ENCODE measurements at regions not wholly inside any gene's neighbourhood (a gene's known extent, or its start where the extent isn't known, plus 50 kb on each side); places are given as distances from the start of the nearest gene placed in this dataset.

DNA sequence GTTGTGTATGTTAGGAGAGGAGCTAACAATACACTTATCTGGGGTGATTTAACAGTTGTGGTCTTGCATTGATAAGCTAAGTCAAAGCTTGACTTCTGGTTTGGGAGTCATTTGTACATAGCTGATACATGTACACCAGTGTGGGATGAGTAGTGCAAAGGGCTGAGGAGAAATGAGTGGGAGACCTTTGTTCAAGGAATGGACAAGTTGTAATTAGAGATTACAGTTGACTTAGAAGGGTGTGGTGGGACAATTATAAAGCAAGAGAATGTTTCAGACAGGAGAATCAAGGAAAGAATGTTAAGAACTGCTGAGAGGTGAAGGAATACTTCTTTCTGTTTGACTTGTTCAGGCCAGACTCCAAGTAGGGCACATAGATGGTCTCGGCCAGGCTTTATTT lies 209.7 kb upstream of the STEAP4 start:
- 81 to 96% (median 86%) methylated on average over 1 of the region's 1 CpG for WGBS, 3 donors
- H3K4me3 ChIP-seq: no peak overlapping the region
- no peaks in the 10 kb centered on the region for H3K36me3 ChIP-seq
- intact Hi-C loops (cut with DNase I): no loop called here
- no peak overlapping the region for H3K27ac ChIP-seq
- TF ChIP-seq, protein P1, sequence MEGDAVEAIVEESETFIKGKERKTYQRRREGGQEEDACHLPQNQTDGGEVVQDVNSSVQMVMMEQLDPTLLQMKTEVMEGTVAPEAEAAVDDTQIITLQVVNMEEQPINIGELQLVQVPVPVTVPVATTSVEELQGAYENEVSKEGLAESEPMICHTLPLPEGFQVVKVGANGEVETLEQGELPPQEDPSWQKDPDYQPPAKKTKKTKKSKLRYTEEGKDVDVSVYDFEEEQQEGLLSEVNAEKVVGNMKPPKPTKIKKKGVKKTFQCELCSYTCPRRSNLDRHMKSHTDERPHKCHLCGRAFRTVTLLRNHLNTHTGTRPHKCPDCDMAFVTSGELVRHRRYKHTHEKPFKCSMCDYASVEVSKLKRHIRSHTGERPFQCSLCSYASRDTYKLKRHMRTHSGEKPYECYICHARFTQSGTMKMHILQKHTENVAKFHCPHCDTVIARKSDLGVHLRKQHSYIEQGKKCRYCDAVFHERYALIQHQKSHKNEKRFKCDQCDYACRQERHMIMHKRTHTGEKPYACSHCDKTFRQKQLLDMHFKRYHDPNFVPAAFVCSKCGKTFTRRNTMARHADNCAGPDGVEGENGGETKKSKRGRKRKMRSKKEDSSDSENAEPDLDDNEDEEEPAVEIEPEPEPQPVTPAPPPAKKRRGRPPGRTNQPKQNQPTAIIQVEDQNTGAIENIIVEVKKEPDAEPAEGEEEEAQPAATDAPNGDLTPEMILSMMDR (IDR thresholded peaks at IDR 0.05): no peak
- TF ChIP-seq EP300 (IDR thresholded peaks at IDR 0.05) (no peak), POLR2A (IDR thresholded peaks at IDR 0.05) (no peak)
- no peaks in the 10 kb centered on the region for H3K27me3 ChIP-seq
- no peak for DNase-seq
- no peaks in the 10 kb centered on the region for H3K4me1 ChIP-seq (ENCODE audit: insufficient read depth)
- no peaks in the 10 kb centered on the region for H3K9me3 ChIP-seq

DNA sequence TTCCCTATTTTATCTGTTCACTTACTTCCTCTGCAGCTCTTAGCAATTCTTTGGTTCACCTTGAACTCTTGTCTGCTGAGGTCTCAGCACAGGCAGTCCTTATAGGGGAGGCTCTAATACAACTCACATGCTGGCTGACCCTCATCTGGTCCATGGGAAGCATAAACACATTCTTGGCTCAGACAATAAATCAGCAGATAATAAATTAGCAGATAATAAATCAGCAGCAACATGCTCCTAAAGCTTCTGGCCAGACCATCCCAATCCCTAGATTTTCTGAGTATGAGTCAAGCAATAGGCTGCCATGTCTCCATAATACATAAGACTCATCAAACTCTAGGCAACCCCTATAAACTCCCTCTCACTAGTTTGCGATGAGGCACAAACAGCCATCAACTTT lies 208.6 kb upstream of the STEAP4 start:
- Histone ChIP-seq H3K4me3 (no peak overlapping the region), H3K27me3 (no peaks in the 10 kb centered on the region), H3K27ac (no peak overlapping the region), H3K36me3 (no peaks in the 10 kb centered on the region), H3K4me1 (ENCODE audit: insufficient read depth) (no peaks in the 10 kb centered on the region), H3K9me3 (no peaks in the 10 kb centered on the region)
- 74 to 76% (median 74%) methylated on average over 1 of the region's 1 CpG for WGBS, 3 donors
- intact Hi-C loops (cut with DNase I): no loop called here
- TF ChIP-seq, protein P1 (IDR thresholded peaks at IDR 0.05): no peak
- TF ChIP-seq EP300 (IDR thresholded peaks at IDR 0.05) (no peak), POLR2A (IDR thresholded peaks at IDR 0.05) (no peak)
- no peak for DNase-seq

DNA sequence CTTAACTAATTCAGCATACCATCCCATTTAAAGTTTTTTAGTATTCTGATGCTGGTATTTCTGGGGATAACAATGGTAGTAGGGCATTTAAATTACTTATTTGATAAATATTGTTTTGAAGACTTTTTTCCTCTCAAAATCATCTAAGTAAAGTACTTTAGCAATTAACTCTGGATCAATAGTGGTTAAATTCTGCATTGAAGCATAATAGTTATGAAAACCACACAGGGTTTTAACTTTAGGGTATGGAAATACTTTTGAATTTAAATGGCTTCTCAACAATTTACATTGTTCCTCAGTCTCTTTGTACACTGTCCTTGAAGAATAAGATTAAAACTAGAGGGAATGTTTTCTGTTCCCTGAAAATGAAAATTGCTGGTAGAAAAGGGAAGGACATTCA lies 202.6 kb upstream of the STEAP4 start:
- TF ChIP-seq, protein P1 (IDR thresholded peaks at IDR 0.05): no peak
- no peak for TF ChIP-seq EP300 (IDR thresholded peaks at IDR 0.05)
- TF ChIP-seq POLR2A (IDR thresholded peaks at IDR 0.05): no peak
- H3K36me3 ChIP-seq: no peaks in the 10 kb centered on the region
- no peaks in the 10 kb centered on the region for H3K4me1 ChIP-seq (ENCODE audit: insufficient read depth)
- no peaks in the 10 kb centered on the region for H3K27me3 ChIP-seq
- H3K27ac ChIP-seq: no peak overlapping the region
- no peak for DNase-seq
- H3K4me3 ChIP-seq: no peak overlapping the region
- intact Hi-C loops (cut with DNase I): no loop called here
- H3K9me3 ChIP-seq: no peaks in the 10 kb centered on the region

DNA sequence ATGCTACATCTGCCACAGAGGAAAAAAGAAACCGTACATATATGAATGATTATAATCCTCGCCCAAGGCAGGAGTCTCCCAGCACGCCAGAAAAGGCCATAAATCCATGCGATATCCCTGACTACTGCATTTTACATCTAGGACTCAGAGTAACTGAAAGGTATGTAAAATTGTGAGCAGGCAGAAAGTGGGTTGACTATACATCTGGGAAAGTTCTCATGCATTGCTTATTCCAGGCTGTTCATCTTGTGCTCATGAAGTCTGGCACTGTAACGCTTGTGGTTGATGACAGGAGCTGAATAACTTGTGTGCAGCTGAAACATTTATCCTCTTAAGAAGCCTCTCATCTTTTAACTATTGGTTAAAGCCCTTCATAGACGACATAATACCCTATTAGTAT lies 193.4 kb upstream of the STEAP4 start:
- intact Hi-C loops (cut with DNase I): no loop called here

DNA sequence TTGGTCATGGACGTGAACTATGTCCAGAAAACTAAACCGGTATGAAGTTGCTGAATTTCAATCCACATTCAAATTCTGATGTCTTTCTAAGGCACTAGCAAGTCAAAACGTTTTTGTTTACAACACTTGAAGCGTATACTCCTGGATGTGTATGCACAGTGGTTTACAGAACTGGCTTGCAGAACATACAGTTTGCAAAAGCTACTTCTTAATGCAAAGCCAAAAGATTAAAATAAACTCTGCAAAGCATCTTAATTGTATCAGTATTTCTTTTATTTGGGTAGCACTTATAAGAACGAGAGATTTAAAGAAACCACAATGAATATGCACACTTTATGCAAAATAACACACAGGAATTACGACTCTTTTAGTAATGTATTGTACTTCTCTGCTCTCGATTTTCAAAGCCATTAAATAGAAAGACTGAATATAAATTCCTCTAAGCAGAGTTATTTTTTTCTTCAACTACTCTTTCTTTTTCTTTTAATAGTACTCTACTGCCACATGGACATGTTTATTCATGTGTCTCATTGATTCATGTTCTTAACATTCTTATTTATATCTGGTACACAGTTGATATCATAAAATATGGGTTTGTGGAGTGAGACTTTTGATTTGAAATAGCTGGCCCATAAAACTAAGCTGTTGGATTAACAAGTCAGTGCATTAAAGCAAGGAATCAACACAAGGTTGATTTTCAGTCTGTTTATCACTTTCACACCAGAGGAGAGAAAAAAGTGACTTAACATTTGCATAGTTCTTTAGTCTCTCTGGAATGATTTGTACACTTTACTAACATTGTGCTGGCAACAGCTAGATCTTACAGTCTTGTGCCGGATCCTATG lies 189.4 kb upstream of the STEAP4 start:
- DNase-seq: no peak
- Histone ChIP-seq H3K9me3 (no peaks in the 10 kb centered on the region), H3K36me3 (no peaks in the 10 kb centered on the region), H3K4me1 (ENCODE audit: insufficient read depth) (no peaks in the 10 kb centered on the region), H3K27ac (no peak overlapping the region), H3K4me3 (no peak overlapping the region), H3K27me3 (no peaks in the 10 kb centered on the region)
- TF ChIP-seq EP300 (IDR thresholded peaks at IDR 0.05) (no peak), POLR2A (IDR thresholded peaks at IDR 0.05) (no peak)
- TF ChIP-seq, protein P1 (IDR thresholded peaks at IDR 0.05): no peak
- intact Hi-C loops (cut with DNase I): no loop called here
- 64 to 70% (median 68%) methylated on average over 8 of the region's 8 CpGs for WGBS, 3 donors

More for the DNA sequence above, 193.4 kb upstream of the STEAP4 start:
- H3K27me3 ChIP-seq: no peaks in the 10 kb centered on the region
- no peak overlapping the region for H3K27ac ChIP-seq
- H3K9me3 ChIP-seq: no peaks in the 10 kb centered on the region
- H3K36me3 ChIP-seq: no peaks in the 10 kb centered on the region
- no peak overlapping the region for H3K4me3 ChIP-seq
- DNase-seq: no peak
- WGBS, 3 donors: 25 to 33% (median 32%) methylated on average over 6 of the region's 6 CpGs
- no peaks in the 10 kb centered on the region for H3K4me1 ChIP-seq (ENCODE audit: insufficient read depth)
- TF ChIP-seq POLR2A (IDR thresholded peaks at IDR 0.05) (no peak), EP300 (IDR thresholded peaks at IDR 0.05) (no peak)

Data from ovary (tissue), 7 donors.